ENCODE measurements at regions not wholly inside any gene's neighbourhood (a gene's known extent, or its start where the extent isn't known, plus 50 kb on each side); places are given as distances from the start of the nearest gene placed in this dataset.
"Not testable (repeated sequence)": the region's sequence is repeated elsewhere in the genome, so short reads cannot be mapped to it uniquely, and the experiment has no call there.

DNA sequence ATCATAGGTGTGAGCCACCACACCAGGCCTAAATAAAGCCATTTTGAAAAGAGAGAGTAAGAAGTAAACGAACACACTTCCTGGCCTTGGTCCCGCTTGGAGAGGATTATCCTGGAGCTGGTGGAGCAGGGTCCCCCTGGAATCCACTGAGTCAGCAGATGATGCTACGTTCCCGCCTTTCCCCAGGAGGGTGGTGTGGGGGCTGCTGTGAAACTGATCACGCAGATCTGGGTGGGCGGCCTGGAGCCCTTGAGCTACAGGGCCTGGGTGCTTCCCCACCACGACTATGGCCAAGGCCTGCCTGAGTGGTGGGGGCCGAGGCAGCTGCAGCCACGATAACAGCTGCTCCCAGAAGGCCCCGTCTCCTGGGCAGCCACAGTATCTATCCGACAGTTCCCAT is 407.4 kb upstream of the ZNF722 start:
- TF ChIP-seq CTCF (IDR thresholded peaks at IDR 0.05; ENCODE audit: borderline replicate concordance, extremely low read depth, low read length, poor library complexity, severe bottlenecking); EZH2 (IDR thresholded peaks at IDR 0.05; ENCODE audit: borderline replicate concordance, low read depth, low read length, severe bottlenecking): not testable (repeated sequence)

Measured in DND-41 (cell line).